ENCODE measurements at regions not wholly inside any gene's neighbourhood (a gene's known extent, or its start where the extent isn't known, plus 50 kb on each side); places are given as distances from the start of the nearest gene placed in this dataset.

DNA sequence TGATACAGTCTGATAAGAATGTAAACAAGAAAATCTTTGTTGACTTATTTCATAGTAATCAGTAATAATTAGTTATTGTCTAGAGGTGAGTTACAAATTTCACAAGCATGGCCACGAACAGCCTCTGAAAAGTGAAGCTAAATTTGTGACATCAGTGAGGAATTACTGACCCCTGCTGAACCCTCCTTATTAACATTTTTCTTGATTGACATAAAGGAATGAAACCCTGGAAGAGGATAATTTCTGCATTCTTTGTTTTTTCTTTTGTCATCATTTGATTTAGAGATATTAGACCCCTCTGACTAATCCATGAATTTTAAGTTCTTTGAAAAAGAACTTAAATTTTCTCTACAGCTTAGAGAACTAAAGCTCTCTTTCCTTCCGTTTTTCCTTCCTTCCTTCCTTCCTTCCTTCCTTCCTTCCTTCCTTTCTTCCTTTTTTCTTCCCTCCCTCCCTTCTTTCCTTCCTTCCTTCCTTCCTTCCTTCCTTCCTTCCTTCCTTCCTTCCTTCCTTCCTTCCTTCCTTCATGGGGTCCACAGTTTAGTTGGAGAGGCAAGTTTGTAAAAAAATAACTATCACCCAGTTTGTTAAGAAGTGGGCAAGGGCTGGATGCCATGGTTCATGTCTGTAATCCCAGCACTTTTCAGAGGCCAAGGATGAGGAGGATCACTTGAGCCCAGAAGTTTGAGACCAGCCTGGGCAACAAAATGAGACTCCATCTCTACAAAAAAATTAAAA lies 387.0 kb downstream of the MTX2 start:
- H3K27ac ChIP-seq: no peak overlapping the region
- peaks cover 13% of the 10 kb centered on the region for H3K27me3 ChIP-seq
- intact Hi-C loops (cut with DNase I): no loop called here
- no peaks in the 10 kb centered on the region for H3K4me1 ChIP-seq
- no peak overlapping the region for H3K4me3 ChIP-seq
- no peaks in the 10 kb centered on the region for H3K9me3 ChIP-seq
- no peaks in the 10 kb centered on the region for H3K36me3 ChIP-seq
- DNase-seq (no peak), ATAC-seq (no peak)
- no peak for TF ChIP-seq CTCF (IDR thresholded peaks at IDR 0.05)

- no peak for ATAC-seq
- TF ChIP-seq CTCF (IDR thresholded peaks at IDR 0.05): no peak
- Histone ChIP-seq H3K36me3 (no peaks in the 10 kb centered on the region), H3K27ac (no peak overlapping the region), H3K27me3 (peaks cover 13% of the 10 kb centered on the region), H3K9me3 (no peaks in the 10 kb centered on the region), H3K4me3 (no peak overlapping the region), H3K4me1 (no peaks in the 10 kb centered on the region)
- no peak for DNase-seq
- intact Hi-C loops (cut with DNase I): no loop called here
Observed at GRCh38 chr2:176656776-176657140, 387.5 kb downstream of the MTX2 start.

DNA sequence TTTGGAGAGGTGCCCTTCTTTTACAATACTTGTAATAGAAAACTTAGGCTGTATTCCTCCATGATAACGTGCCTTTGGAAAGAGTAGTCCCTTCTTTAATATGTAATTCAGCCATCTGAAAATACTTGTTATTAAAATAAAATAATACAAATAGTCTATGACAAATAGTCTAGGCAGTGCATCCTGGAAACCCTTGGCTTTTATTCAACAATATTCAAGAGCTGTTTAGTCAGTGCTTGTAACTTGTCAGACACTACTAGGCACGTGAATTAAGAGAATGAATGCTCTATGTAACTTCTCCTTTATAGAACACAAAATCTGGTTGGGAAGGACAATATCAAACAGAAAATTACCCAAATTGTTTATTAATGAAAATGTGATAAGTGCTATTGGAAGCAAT lies 388.2 kb downstream of the MTX2 start:
- ATAC-seq: no peak
- Histone ChIP-seq H3K27me3 (peaks cover 13% of the 10 kb centered on the region), H3K27ac (no peak overlapping the region), H3K9me3 (no peaks in the 10 kb centered on the region), H3K36me3 (no peaks in the 10 kb centered on the region), H3K4me1 (no peaks in the 10 kb centered on the region), H3K4me3 (no peak overlapping the region)
- no peak for DNase-seq
- intact Hi-C loops (cut with DNase I): no loop called here
- TF ChIP-seq CTCF (IDR thresholded peaks at IDR 0.05): no peak

DNA sequence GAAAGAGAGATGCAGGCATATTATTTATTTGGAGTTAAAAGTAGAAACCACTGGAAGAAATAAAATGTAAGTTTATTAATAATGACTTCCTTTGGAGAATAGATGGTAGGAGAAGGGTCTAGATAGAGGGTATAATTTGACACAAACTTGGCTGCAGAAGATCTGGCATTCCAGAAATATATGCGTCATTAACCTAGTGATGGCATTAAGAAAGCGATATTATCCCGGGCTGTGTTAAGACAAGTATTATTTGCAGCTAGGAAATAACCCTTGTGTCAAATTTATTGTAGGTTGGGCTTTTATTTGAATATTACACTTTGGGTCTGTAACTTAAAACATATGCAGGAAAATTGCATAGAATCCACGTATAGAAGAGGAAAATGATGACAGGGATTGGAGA lies 389.5 kb downstream of the MTX2 start:
- no peak for DNase-seq
- no peak for TF ChIP-seq CTCF (IDR thresholded peaks at IDR 0.05)
- H3K9me3 ChIP-seq: no peaks in the 10 kb centered on the region
- H3K4me1 ChIP-seq: no peaks in the 10 kb centered on the region
- intact Hi-C loops (cut with DNase I): no loop called here
- no peak overlapping the region for H3K4me3 ChIP-seq
- no peaks in the 10 kb centered on the region for H3K36me3 ChIP-seq
- H3K27me3 ChIP-seq: peaks cover 13% of the 10 kb centered on the region
- ATAC-seq: no peak
- no peak overlapping the region for H3K27ac ChIP-seq

DNA sequence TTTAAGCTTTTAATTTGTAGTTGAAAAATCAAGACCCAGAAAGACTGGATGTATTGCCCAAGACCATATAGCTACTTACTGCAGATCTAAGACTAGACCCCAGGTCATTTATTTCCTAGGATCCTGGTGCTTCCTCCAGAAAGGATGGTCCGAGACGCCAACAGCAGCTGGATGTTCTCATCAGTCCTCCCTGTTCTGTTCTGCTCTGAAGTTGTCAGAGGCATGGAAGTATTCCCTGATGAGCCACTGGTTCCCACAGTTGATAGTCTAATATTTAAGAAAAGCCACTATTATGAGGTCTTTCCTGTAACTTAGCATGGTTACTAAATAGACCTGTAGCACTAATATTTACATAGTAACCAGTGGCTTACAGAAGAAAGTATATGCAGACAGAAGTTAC lies 393.5 kb downstream of the MTX2 start:
- Histone ChIP-seq H3K36me3 (no peaks in the 10 kb centered on the region), H3K9me3 (no peaks in the 10 kb centered on the region), H3K27me3 (peaks cover 20% of the 10 kb centered on the region), H3K4me3 (no peak overlapping the region), H3K27ac (no peak overlapping the region), H3K4me1 (no peaks in the 10 kb centered on the region)
- DNase-seq (no peak), ATAC-seq (no peak)
- no peak for TF ChIP-seq CTCF (IDR thresholded peaks at IDR 0.05)
- intact Hi-C loops (cut with DNase I): no loop called here

GRCh38 chr2:176664478-176664877 lies 395.2 kb downstream of the MTX2 start:
- Histone ChIP-seq H3K27ac (no peak overlapping the region), H3K9me3 (no peaks in the 10 kb centered on the region), H3K27me3 (peaks cover 20% of the 10 kb centered on the region), H3K4me3 (no peak overlapping the region), H3K4me1 (no peaks in the 10 kb centered on the region), H3K36me3 (no peaks in the 10 kb centered on the region)
- intact Hi-C loops (cut with DNase I): no loop called here
- TF ChIP-seq CTCF (IDR thresholded peaks at IDR 0.05): no peak
- no peak for DNase-seq
- no peak for ATAC-seq

Measured in upper lobe of right lung (tissue), 1 donor.